ENCODE measurements at regions not wholly inside any gene's neighbourhood (a gene's known extent, or its start where the extent isn't known, plus 50 kb on each side); places are given as distances from the start of the nearest gene placed in this dataset.

GRCh38 chr4:20368926-20369325 is 117.2 kb downstream of the SLIT2 start:
- no peak for ATAC-seq
- Mint-ChIP-seq H3K4me3 (no peak overlapping the region), H3K9me3 (no peaks in the 10 kb centered on the region), H3K27ac (no peak overlapping the region), H3K27me3 (no peaks in the 10 kb centered on the region), H3K4me1 (ENCODE audit: low read depth) (no peaks in the 10 kb centered on the region), H3K36me3 (ENCODE audit: low read depth) (no peaks in the 10 kb centered on the region)
- no peak for TF ChIP-seq CTCF (IDR thresholded peaks at IDR 0.05)
- CTCF ChIA-PET = no interaction called here
- DNase-seq = no peak
- POLR2A ChIA-PET = no interaction called here
- intact Hi-C loops (cut with micrococcal nuclease) = no loop called here

DNA sequence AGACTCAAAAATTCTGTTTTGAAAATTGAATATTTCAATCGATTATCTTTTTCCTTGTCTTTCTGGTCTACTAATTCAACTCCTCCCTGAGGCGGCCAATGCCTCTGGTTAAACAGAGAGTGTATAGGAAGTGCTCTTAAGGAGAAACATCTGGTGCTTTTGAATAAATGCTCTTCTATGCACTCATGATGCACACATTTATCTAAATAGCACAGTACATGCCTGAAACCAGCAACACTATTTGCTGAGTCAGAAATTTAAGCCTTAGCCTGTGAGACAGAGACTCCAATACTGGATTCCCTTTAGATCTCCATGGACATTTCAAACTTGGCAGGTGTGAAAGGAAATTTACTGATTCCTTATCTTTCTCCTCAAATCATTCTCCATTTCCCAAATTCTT is 118.6 kb downstream of the SLIT2 start:
- ChIA-PET POLR2A (no interaction called here), CTCF (no interaction called here)
- ATAC-seq (no peak), DNase-seq (no peak)
- intact Hi-C loops (cut with micrococcal nuclease) = no loop called here
- H3K9me3 Mint-ChIP-seq = no peaks in the 10 kb centered on the region
- H3K4me1 Mint-ChIP-seq (ENCODE audit: low read depth) = no peaks in the 10 kb centered on the region
- no peaks in the 10 kb centered on the region for H3K36me3 Mint-ChIP-seq (ENCODE audit: low read depth)
- no peak overlapping the region for H3K4me3 Mint-ChIP-seq
- TF ChIP-seq CTCF (IDR thresholded peaks at IDR 0.05) = no peak
- H3K27ac Mint-ChIP-seq = no peak overlapping the region
- H3K27me3 Mint-ChIP-seq = no peaks in the 10 kb centered on the region

DNA sequence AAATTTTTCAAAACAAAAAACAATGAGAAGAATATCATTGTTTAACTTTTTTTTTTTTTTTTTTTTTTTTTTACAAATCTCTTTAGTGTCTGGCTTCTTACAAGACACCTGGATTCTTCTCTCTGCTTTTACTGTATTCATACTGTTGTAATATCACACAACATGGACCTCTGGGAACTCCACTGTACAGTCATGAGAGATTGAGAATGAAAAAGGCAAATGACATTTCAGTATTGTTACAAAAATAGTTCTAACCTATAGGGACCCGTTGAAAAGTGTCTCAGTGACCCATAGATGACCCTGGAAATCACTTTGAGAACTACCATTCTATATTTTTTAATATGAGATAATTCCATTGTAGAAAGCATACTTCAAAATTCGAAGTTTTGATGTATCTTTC is 124.4 kb downstream of the SLIT2 start:
- ChIA-PET POLR2A (no interaction called here), CTCF (no interaction called here)
- no peak for TF ChIP-seq CTCF (IDR thresholded peaks at IDR 0.05)
- DNase-seq (no peak), ATAC-seq (no peak)
- no peaks in the 10 kb centered on the region for H3K27me3 Mint-ChIP-seq
- H3K4me1 Mint-ChIP-seq (ENCODE audit: low read depth) = no peaks in the 10 kb centered on the region
- no peak overlapping the region for H3K4me3 Mint-ChIP-seq
- no peak overlapping the region for H3K27ac Mint-ChIP-seq
- H3K9me3 Mint-ChIP-seq = no peaks in the 10 kb centered on the region
- no peaks in the 10 kb centered on the region for H3K36me3 Mint-ChIP-seq (ENCODE audit: low read depth)
- intact Hi-C loops (cut with micrococcal nuclease) = no loop called here

GRCh38 chr4:20378181-20378580 is 126.5 kb downstream of the SLIT2 start:
- Mint-ChIP-seq H3K27me3 (no peaks in the 10 kb centered on the region), H3K9me3 (no peaks in the 10 kb centered on the region), H3K27ac (no peak overlapping the region), H3K4me3 (no peak overlapping the region), H3K4me1 (ENCODE audit: low read depth) (no peaks in the 10 kb centered on the region), H3K36me3 (ENCODE audit: low read depth) (no peaks in the 10 kb centered on the region)
- no peak for DNase-seq
- no peak for TF ChIP-seq CTCF (IDR thresholded peaks at IDR 0.05)
- ChIA-PET POLR2A (no interaction called here), CTCF (no interaction called here)
- intact Hi-C loops (cut with micrococcal nuclease) = no loop called here
- ATAC-seq = no peak

DNA sequence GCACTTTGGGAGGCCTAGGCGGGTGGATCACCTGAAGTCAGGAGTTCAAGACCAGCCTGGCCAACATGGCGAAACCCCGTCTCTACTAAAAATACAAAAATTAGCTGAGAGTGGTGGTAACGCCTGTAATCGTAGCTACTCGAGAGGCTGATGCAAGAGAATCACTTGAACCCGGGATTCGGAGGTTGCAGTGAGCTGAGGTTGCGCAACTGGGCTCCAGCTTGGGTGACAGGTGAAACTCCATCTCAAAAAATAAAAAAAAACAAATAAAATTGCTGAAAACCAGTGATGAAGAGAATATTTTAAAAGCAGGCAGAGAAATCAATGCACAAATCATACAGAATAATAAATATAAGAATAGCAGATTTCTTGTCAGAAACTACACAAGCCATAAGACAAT is 129.3 kb downstream of the SLIT2 start:
- no peak for TF ChIP-seq CTCF (IDR thresholded peaks at IDR 0.05)
- no peak for DNase-seq
- ATAC-seq = no peak

More for the DNA sequence above, 129.3 kb downstream of the SLIT2 start:
- Mint-ChIP-seq H3K27ac (no peak overlapping the region), H3K27me3 (no peaks in the 10 kb centered on the region), H3K36me3 (ENCODE audit: low read depth) (no peaks in the 10 kb centered on the region), H3K9me3 (no peaks in the 10 kb centered on the region), H3K4me1 (ENCODE audit: low read depth) (no peaks in the 10 kb centered on the region), H3K4me3 (no peak overlapping the region)
- ChIA-PET POLR2A (no interaction called here), CTCF (no interaction called here)
- intact Hi-C loops (cut with micrococcal nuclease) = no loop called here
